ENCODE measurements at regions not wholly inside any gene's neighbourhood (a gene's known extent, or its start where the extent isn't known, plus 50 kb on each side); places are given as distances from the start of the nearest gene placed in this dataset.

DNA sequence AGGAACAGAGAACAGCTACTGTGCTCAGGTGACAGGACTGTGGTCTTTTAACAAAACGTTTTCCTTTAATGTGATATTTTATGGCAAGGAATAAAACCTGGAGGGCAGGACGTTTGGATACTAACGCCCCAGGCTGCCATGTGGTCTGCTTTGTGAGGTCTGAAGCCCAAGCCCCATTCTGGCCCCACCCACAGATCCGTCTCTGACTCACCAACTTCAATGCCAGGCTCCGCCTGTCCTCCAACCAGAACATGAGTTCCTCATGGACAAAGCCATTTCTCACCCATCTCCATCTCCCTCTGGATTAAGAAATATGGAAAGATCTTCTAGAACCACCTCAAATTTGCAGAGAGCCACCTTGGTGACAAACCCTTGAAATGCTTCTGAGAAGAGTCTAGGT lies 148.8 kb downstream of the CRYBB2 start:
- peak; percentile 40 for DNase-seq

DNA sequence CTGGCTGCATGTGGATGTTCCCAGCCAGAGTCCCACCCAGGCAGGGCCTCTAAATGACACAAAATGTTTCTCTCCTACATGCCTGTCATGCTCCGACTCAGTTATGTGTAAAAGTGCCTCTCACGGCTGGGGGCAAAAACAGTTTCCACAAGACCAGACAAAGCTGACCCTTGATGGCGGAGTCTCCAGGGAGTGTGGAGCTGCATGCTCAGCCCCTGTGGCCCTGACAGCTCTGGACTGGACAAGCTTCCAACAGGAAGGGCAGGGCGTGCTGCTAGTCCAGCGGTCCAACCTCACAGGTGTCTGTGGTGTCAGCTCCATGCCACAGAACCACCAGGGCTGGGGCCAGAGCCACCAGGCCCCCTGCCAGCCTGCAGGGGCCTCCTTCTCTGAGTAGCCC lies 149.6 kb downstream of the CRYBB2 start:
- no peak for DNase-seq

DNA sequence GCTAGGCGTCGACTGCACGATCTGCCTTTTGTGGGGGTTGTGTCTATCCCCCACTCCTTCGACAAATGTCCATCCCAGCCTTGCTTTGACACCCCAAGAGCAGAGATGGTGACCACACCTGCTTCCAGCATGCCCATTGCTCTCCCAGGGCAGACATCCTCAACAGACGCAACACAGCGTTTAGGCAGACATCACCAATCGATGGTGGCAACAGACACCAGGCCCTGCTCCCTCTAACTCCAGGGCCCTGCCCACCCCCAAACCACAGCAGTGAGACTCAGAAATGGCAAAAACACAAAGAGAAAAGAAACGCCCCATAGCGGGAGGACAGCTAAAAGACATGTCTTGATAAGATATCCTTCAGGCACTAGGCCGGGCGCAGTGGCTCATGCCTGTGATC lies 150.9 kb downstream of the CRYBB2 start:
- peak; percentile 45 for DNase-seq

DNA sequence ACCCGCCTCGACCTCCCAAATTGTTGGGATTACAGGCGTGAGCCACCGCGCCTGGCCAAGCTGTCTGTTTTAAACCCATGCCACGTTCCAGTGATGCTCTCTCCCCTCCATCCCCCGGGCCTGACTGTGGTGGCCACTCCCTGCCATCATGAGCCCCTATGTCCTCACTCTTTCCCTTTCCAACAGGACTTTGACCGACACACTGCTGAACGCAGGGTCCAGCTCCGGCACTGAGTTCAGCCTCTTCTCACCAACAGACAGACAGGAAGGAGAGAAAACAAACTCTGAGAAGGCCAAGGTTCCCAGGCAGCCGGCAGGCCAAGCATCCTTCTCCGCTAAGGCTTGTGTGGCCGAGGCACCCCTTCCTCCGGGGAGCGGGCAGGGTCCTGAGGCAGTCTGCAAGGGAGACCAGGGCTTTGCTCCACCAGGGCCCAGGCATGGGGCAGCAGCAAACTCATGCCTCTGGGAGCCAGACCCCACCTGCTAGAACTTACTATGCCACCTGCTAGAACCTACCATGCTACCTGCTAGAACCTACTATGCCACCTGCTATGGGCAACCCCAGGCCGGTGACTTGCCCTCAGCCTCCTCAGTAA lies 152.7 kb downstream of the CRYBB2 start:
- DNase-seq, result no peak

DNA sequence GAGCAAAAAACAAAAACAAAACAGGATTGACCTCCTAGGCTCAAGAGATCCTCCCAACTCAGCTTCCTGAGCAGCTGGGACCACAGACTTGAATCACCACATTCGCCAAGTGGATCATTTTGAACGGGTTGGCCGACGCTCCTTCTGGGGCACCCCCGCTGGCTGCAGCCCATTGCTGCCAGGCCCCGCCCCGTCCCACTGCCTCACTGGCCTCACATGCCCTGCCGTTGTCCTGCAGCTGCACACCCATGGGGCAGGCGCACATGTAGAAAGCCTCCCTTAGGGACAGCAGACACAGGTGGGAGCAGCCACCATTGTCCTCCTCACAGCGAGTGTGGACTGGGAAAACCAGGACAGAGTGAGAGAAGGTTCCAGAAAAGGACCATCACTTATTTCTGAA lies 154.5 kb downstream of the CRYBB2 start:
- no peak for DNase-seq

DNA sequence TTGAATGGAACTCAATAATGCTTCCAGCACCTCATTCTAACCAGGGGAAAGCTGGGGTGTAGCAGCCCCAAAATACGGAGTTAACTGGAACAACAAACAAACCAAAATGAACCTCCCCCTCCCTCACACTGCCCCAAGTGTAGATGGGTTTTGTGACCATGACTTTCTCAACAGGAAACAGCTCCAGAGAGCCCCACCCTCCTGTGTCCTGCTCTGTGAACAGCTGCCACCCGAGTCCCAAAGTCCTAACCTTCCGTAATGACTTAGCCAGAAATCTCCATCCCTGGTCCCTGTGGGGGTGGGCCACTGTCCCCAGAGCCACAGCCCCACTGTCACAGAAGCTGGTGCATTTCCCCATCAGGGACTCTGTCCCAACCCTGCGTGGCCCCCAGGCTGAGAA lies 155.4 kb downstream of the CRYBB2 start:
- no peak for DNase-seq

GRCh38 chr22:25375683-25376082 lies 156.2 kb downstream of the CRYBB2 start:
- no peak for DNase-seq

DNA sequence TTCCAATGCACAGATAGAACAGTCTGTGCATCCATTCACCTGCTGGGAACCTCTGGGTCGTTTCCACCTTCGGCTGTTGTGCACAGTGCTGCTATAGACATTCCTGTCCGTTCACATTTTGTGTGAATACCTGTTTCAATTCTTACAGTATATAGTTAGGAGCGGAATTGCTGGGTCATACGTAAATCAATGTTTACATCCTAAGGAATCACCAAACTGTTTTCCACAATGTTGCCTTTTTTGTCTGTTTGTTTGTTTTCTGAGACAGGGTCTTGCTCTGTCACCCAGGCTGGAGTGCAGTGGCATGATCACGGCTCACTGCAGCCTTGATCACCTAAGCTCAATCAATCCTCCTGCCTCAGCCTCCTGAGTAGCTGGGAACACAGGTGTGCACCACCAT lies 158.3 kb downstream of the CRYBB2 start:
- DNase-seq, result no peak

DNA sequence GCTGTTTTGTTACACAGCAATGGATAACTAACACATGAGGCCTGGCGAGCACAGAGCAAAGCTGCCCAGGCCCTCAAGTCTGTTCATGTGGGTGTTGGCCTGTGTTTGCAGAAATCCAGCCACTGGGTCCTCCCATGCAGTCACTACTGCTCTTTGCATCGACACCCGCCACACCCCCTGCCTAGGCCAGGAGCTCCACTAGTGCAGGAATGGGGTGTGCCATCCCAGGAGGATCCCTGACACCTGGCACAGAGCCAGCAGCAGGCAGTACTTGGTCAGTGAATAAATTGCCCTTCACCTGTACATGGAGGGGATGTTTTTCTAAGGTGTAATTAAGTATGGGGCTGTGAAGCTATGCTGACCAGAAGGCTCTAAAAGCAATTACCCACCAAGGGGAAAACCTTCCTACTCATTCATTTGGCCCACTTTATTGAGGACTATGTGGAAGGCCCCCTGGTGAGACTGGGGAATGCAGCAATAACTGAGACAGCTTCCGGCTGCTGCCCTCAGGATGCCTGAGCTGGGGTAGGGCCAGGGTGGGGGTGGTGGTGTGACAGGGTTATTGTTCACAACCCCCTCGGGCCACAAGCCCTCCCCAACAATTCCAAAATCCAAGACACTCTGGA lies 160.8 kb downstream of the CRYBB2 start:
- no peak for DNase-seq

DNA sequence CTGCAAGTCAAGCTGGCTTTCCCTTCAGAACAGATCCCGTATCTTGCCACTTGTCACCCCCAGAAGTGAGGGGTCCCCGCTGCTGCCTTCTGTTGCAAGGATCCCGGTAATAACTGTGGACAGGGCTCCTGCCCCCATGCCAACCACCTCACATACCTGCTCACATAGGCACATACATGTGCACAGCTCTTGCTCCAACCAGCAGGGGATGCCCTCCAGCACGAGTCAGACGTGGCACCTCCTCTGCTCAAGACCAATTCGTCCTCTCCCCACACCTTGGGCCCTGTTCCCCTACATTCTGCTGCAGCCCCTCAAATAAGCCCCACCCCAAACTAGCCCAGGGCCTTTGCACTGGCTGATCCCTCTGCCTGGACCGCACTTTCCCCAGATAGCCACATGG lies 163.3 kb downstream of the CRYBB2 start:
- DNase-seq, result peak; percentile 32

DNA sequence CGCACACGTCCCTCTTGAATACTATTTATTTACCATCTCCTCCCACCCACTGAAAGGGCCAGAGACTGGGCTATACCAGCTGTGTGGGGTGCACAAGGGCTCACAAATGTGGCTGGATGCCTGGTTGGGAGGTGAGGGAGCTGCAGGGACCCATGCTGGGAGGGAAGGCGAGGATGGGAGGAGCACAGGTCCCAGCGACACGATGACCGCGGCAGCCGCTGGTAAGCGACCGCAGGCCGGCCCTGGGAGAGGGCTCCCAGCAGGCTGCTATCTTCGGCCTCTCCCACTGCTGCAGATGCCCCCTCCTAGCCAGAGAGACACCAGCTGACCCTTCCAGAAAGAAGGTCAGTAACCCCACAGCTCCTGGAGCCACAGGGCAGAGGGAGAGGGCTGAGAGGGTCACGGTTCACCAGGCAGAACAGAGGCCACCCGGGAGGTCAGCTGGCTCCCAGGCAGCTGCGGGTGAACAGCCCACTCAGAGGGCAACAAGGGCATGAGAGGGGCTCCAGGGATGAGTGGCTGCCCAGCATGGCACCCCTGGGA lies 163.9 kb downstream of the CRYBB2 start:
- no peak for DNase-seq

DNA sequence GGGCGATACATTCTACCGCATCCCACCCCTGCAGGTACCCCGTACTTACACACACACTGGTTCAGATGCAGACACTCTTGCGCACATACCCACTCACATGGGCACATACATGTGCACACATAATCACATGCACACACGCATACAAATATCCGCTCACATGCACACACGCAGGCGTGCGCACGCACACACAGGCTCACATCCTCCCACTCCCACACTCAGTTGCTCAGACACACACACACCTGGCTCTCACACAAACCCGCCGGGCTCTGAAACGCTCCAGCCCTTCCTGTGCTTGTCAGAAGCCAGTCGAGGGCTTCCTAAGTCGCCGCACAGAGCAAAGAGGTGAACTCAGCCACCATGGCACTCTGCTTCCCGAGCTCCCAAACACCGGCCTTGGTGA lies 164.5 kb downstream of the CRYBB2 start:
- no peak for DNase-seq

DNA sequence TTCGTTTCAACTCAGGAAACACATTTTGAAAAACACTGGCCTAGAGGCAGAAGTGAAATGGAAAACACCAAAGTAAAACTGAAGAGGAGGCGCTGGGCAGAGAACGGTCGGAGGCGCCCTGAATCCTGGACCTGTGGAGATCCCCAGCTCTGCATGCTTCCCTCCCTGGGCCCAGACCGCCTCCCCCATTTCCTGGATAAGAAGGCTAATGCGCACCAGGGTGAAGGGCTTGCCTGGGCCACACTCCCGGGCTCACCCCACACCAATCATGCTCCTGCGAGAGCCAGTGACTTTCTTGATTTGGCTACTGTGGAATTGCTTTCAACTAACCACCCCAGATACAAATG lies 167.1 kb downstream of the CRYBB2 start:
- DNase-seq, result no peak

GRCh38 chr22:25388415-25388814 lies 169.0 kb downstream of the CRYBB2 start:
- no peak for DNase-seq

- DNase-seq, result peak; percentile 43
Measured at GRCh38 chr22:25388866-25389540, 169.6 kb downstream of the CRYBB2 start.

GRCh38 chr22:25389541-25389919 lies 170.1 kb downstream of the CRYBB2 start:
- DNase-seq, result no peak

DNA sequence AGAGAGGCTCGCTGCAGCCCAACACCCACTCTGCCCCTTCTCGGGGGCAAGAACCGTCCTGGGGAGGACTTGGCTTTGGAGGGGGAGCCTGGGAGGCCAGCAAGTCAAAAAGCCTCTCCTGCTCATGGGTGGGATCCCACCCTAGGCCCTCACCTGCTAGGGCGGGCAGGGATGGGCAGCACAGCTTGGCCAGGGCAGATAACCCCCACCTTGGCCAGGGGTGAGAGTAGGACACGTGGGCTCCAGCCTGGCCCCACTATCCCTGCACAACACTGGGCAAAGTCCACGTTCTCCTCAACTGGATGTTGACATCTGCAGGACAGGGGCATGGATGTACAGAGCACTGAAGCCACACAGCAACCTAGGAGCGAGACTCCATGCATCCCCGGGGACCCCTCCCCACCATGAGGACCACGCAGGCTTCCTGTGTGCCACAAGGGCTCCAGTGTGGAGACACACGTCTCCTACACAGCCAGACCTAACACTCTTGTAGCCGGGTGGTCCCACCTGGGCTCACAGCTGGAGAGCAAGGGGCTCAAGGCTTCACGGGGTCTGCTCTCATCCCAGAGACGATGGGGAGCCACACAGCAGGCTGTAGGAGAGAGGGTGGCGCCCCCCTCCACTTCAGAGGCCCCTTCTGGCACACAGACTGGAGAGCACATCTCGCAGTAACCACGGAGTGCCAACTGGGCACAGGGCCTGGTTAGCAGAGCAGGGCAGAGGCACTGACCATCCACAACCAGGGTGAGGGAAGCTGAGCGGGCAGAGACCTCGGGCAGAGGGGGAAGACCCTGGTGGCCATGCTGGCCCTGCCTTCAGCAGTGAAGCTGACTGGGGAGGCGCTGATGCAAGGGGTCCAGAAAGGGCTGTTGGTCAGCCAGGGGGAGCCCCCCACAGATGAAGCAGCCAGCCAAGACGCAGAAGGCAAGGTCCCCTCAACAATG lies 171.1 kb downstream of the CRYBB2 start:
- no peak for DNase-seq

DNA sequence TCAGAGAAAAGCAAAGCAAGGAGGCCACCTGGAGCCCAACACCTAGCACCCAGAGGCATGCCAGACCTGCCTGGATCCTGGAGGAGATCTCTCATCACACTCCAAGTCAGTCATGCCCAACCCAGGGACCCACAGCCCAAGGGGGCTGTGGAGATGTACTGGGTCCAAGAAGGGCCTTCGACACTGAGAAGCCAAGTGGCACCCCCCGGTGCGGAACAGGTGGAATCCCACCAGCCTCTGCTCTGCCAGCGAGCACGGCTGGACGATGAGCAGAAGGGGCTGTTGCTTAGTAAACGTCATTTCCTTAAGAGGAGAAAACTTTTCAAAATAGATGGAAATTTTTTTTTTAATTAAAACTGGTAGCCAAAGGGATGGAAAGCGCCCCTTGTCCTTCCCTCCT lies 171.9 kb upstream of the GRK3 start:
- DNase-seq, result no peak

- DNase-seq, result no peak
Measured at GRCh38 chr22:25393121-25393805, 171.2 kb upstream of the GRK3 start.

GRCh38 chr22:25395468-25395867 lies 169.0 kb upstream of the GRK3 start:
- DNase-seq, result no peak

DNA sequence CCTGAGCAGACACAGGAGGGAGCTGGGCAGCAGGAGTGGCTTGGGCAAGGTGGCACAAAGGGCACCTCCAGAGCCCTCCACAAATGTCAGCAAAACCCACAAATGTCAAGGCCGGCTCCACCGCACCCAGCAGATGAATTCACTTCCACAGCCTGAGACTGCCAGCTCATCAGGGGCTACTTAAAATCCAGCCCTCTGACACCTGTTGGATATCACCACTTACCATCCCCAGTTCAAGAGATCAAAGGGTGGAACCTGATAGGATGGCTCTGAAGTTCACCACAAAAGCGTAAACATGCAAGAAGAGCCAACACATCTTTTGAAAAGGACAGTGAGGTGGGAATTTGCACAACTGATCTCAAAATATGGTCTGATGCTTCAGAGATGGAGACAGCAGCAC lies 168.6 kb upstream of the GRK3 start:
- DNase-seq, result no peak

GRCh38 chr22:25396615-25397200 lies 167.8 kb upstream of the GRK3 start:
- DNase-seq, result no peak

Data from hematopoietic multipotent progenitor cell treated with erythropoietin and hydrocortisone succinate and interleukin-3 and kit ligand, for 6 days (in vitro differentiated cells).